Occipital lobe (tissue), 1 donor: ENCODE measurements at regions not wholly inside any gene's neighbourhood (a gene's known extent, or its start where the extent isn't known, plus 50 kb on each side); places are given as distances from the start of the nearest gene placed in this dataset.
"Not testable (repeated sequence)": the region's sequence is repeated elsewhere in the genome, so short reads cannot be mapped to it uniquely, and the experiment has no call there.

ENCODE experiments used
- DNase-seq: peaks from one replicate; lab custom pipeline; 2025; lab: John Stamatoyannopoulos, UW

DNA sequence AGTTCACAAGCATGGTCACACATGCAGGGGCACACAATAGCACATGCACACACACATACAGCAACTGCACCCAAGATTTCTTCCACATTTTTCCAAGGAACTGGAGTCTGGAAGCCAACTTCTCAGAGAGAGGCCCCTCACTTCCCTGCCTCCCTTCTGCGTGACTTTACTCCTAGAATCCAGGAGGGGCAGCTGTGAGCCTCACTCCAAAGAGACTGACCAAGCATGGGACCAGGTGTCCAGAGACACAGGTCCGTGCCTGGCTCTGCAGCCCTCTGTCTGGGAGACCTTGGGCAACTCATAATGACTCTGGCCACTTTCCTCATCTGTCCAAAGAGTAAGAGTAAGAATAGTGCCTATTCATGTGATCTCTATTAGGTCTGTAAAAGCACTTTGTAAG, 104.7 kb upstream of the TMEM132E start:
- no peak for DNase-seq

DNA sequence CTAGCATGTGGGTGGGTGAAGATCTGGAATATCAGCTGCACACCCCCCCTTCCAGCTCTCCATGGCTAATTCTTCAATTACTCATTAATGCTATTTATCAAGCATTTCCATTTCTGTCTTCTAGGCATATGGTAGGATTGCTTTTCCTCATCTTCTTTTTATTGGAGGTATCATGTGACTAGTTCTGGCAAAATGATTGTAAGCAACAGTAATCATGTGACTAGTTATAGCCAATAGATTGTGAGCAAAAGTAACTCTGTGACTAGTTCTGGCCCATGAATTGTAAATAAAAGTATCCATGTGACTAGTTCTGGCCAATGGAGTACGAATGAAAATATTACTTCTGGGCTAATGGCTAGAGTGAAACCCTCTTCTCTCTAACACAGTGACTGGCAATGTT, 107.0 kb upstream of the TMEM132E start:
- no peak for DNase-seq

DNA sequence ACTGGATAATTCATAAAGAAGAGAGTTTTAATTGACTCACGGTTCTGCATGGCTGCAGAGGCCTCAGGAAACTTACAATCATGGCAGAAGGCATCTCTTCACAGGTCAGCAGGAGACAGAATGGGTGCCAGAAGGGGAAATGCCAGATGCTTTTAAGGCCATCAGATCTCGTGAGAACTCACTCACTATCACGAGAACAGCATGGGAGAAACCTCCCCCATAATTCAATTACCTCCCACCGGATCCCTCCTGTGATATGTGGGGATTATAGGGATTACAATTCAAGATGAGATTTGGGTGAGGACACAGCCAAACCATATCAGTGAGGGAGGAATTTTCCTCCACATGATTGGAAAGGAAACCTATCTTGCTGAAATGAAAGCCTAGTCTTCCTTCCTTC, 108.1 kb upstream of the TMEM132E start:
- not testable (repeated sequence) for DNase-seq

DNA sequence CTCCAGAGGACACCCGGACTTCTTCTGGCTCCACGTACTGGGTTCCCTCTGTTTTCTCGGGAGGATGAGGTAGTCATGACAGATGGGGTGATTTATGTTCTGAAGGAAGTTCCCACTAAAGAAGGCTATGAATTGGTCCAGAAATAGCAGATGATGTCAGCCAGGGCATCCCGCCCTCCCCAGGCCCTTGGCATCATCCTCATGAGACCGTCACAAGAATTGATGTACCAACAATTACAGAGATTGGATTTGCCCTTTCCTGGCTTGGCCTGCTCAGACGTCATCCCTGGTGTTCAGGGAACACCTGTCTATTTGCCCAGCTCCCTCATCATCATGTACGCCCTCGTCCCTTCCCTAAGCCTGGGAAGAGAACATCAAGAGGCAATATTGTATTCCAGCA, 102.8 kb upstream of the CCL1 start:
- DNase-seq, result no peak

GRCh38 chr17:34464812-34465211, 101.8 kb upstream of the CCL1 start:
- no peak for DNase-seq

DNA sequence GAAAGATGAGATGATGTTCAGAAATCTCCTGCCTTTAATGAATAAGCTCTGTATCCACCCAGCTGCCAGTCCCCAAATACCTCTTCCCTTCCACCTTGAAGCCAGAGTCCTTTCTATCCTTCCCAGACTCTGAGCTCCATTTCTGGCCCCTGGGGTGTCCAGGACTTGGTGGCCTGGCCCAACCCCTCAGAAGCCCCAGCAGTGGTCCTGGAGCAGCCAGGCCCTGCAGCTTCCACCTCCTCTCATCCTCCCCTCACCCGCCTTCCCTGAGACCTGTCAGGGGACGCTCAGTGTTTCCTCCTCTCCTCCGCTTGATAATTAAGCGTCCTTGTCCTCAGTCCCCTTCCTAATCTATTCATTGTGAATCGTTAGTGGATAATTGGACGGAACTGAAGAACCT, 95.2 kb upstream of the CCL1 start:
- DNase-seq, result no peak

DNA sequence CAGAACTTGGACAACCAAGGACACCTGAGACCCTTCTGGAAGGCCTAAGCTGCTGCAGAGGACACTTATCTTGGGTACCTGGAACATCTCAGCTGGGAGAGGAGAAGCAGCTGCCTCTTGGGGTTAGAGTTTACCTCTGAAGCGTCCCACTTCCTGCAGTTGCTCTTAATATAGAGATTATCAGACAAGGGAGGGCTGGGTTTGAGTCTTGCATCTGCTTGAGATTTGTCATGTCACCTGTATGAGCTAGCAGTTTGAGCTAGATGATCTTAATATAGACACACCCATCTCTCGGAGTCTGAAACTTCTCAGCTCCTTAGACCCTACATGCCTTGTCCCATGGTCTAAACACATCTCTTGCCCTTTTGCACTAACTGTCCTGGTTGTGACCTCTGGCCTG, 93.1 kb upstream of the CCL1 start:
- DNase-seq, result no peak

DNA sequence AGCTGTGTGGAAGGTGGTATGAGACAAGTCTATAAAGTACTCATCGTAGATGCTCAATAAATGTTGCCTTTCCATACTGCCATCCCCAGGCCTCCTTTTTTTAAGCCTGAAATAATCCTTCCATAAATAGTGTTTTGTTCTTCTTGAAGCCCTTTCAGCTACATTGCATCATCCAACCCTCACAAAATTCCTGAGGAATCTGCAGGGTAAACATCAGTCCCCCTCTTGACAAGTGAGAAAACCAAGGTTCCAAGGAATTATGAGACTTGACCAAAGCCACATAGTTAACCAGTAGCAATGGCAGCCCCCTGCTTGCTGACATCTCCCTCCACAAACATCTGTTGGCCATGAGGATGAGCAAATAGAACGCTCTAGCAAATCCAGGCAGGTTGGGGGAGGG, 89.7 kb upstream of the CCL1 start:
- no peak for DNase-seq

- no peak for DNase-seq
Observed at GRCh38 chr17:34451313-34451712, 88.3 kb upstream of the CCL1 start.

DNA sequence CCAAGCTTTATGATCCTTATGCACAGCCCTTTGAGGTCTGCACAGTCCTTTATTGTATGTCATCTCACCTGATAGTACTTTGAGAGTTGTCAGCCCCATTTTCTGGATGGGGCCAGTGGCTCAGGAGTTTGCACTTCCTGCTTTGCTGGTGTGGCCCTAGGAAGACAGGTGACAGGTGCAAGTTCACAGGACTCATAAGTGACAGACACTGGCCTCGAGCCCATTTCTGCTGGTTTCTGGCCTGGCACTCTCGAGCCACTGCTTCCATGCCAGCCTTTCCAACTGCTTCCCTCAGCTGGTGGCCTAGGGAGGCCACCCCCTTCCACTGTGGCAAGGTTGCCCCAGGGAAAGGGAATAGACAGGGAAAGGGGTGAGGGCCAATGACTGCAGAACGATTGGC, 84.4 kb upstream of the CCL1 start:
- no peak for DNase-seq

DNA sequence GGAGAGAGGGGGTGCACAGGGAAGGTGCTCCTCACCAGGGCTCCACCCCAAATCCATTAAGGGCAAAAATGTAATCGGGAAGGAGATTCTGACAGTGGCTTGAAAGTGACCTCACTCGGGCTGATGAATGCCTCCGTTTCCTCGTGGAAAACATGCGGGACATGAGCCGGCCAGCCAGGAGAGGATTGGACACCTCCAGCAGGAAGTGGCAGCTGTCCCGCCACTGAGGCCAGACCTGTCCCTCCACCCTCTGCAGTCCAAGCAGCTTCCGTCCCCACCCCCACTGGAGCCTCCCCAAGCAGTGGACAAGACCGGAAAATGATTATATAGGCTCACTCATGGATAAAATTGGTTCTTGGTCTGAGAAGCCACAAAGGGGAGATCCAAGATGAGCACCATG, 82.1 kb upstream of the CCL1 start:
- no peak for DNase-seq

GRCh38 chr17:34443619-34444469, 80.8 kb upstream of the CCL1 start:
- no peak for DNase-seq

DNA sequence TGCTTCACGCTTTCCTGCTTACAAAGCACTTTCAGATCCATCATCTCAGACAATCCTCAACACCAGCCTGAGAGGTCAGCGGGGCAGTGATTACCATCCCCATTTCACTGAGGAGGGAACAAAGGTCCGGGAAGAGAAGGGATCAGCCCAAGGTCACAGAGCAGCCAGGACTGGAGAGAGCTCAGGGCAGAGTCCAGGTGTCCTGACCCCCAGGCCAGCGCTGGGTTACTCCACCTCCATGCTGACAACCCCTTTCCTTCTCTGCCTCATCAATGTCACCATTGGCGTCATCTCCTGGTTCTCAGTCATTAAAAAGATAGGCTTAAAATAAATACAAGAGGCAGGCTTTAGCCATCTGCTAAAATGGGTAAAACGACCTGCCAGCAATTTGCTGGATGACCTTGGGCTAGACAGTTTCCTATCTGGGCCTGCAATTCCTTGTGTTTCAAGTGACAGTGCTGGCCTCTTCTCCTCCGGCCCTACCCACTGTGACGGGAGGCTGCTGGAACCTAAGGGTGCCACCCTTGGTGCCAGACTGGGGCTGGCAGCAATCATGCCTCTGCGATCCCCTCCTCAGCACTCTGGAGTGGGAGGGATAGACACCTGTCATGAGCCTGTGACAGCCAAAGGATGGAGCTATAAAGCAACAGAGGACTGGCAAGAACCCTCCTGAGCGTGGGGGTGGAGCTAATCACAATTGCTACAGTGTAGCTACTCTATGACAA, 79.5 kb upstream of the CCL1 start:
- DNase-seq, result no peak

- no peak for DNase-seq
Observed at GRCh38 chr17:34437188-34437587, 74.2 kb upstream of the CCL1 start.

GRCh38 chr17:34436607-34437006, 73.6 kb upstream of the CCL1 start:
- no peak for DNase-seq

GRCh38 chr17:34435182-34435928, 72.3 kb upstream of the CCL1 start:
- DNase-seq, result no peak

GRCh38 chr17:34434052-34434451, 71.0 kb upstream of the CCL1 start:
- DNase-seq, result no peak

GRCh38 chr17:34424814-34425491, 61.9 kb upstream of the CCL1 start:
- no peak for DNase-seq

DNA sequence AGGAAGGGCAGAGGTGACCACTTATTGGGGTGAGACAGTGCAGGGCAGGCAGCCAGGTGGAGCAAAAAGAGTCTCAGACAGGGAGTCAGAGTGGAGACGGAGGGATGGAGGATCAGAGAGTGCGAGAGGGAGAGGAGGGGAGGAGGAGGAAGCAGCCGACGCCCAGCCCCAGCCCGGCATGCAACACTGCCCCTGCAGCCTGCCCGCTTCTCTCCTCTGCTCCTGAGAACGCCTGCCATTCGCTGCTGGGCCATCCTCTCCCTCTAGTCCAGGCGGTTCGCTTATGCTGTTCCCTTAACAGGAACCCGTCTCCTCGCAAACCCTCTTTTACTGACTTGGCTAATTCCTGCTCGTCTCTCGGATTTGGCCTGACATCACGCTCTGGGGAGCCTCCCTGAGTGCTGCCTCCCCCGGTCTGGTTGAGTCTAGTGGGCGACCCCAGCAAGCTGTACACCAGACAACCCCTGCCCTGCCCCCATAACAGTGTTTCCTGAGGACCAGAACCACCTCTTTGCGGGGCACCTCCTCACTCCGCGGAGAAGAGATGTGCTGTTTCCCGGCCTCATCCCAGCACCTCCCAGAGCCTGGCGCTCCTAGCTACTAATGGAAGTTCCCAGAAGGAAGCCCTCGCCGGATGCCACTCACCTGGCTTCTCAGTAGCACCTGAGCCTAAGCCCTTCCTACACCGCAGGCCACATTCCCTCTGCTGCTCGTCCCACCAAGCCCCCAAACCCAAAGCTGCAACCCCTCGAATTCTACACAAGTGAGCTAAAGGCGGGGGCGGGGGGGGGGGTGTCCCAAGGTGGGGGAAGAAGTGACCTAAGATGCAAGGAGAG, 61.2 kb upstream of the CCL1 start:
- DNase-seq, result no peak

DNA sequence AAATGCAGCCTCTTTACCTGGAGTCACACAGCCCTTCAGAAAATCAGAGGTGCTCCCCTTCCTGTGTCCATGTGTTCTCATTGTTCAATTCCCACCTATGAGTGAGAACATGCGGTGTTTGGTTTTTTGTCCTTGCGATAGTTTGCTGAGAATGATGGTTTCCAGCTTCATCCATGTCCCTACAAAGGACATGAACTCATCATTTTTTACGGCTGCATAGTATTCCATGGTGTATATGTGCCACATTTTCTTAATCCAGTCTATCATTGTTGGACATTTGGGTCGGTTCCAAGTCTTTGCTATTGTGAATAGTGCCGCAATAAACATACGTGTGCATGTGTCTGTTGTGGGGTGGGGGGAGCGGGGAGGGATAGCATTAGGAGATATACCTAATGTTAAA, 60.3 kb upstream of the CCL1 start:
- DNase-seq, result not testable (repeated sequence)

DNA sequence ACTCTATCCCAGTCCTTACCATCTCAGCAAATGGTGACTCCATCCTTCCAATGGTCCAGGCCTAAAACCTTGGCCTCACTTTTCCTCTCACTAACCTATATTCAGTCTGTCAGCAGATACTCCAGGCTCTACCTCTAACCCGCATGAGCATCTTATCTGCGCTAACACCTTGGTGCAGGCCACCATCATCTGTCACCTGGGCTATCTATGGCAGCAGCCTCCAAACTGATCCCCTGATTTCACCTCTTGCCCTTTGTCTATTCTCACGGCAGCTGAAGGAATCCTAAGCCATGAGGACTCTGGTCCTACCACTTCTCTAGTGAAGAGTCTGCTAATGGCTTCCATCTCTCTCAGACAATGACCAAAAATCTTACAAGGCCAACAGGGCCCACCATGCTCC, 57.9 kb upstream of the CCL1 start:
- no peak for DNase-seq
